ENCODE measurements at regions not wholly inside any gene's neighbourhood (a gene's known extent, or its start where the extent isn't known, plus 50 kb on each side); places are given as distances from the start of the nearest gene placed in this dataset.

- TF ChIP-seq, protein P1, sequence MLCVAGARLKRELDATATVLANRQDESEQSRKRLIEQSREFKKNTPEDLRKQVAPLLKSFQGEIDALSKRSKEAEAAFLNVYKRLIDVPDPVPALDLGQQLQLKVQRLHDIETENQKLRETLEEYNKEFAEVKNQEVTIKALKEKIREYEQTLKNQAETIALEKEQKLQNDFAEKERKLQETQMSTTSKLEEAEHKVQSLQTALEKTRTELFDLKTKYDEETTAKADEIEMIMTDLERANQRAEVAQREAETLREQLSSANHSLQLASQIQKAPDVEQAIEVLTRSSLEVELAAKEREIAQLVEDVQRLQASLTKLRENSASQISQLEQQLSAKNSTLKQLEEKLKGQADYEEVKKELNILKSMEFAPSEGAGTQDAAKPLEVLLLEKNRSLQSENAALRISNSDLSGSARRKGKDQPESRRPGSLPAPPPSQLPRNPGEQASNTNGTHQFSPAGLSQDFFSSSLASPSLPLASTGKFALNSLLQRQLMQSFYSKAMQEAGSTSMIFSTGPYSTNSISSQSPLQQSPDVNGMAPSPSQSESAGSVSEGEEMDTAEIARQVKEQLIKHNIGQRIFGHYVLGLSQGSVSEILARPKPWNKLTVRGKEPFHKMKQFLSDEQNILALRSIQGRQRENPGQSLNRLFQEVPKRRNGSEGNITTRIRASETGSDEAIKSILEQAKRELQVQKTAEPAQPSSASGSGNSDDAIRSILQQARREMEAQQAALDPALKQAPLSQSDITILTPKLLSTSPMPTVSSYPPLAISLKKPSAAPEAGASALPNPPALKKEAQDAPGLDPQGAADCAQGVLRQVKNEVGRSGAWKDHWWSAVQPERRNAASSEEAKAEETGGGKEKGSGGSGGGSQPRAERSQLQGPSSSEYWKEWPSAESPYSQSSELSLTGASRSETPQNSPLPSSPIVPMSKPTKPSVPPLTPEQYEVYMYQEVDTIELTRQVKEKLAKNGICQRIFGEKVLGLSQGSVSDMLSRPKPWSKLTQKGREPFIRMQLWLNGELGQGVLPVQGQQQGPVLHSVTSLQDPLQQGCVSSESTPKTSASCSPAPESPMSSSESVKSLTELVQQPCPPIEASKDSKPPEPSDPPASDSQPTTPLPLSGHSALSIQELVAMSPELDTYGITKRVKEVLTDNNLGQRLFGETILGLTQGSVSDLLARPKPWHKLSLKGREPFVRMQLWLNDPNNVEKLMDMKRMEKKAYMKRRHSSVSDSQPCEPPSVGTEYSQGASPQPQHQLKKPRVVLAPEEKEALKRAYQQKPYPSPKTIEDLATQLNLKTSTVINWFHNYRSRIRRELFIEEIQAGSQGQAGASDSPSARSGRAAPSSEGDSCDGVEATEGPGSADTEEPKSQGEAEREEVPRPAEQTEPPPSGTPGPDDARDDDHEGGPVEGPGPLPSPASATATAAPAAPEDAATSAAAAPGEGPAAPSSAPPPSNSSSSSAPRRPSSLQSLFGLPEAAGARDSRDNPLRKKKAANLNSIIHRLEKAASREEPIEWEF (IDR thresholded peaks at IDR 0.05; ENCODE audit: insufficient replicate concordance, low read depth, low read length), result no peak
- no peak for TF ChIP-seq CEBPB (IDR thresholded peaks at IDR 0.05; ENCODE audit: borderline replicate concordance in 1 of 2, low read depth in 2 of 2, low read length in 2 of 2)
- TF ChIP-seq, protein P2, sequence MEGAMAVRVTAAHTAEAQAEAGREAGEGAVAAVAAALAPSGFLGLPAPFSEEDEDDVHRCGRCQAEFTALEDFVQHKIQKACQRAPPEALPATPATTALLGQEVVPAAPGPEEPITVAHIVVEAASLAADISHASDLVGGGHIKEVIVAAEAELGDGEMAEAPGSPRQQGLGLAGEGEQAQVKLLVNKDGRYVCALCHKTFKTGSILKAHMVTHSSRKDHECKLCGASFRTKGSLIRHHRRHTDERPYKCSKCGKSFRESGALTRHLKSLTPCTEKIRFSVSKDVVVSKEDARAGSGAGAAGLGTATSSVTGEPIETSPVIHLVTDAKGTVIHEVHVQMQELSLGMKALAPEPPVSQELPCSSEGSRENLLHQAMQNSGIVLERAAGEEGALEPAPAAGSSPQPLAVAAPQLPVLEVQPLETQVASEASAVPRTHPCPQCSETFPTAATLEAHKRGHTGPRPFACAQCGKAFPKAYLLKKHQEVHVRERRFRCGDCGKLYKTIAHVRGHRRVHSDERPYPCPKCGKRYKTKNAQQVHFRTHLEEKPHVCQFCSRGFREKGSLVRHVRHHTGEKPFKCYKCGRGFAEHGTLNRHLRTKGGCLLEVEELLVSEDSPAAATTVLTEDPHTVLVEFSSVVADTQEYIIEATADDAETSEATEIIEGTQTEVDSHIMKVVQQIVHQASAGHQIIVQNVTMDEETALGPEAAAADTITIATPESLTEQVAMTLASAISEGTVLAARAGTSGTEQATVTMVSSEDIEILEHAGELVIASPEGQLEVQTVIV (IDR thresholded peaks at IDR 0.05; ENCODE audit: borderline replicate concordance, partially characterized antibody), result no peak
- TF ChIP-seq SMAD5 (IDR thresholded peaks at IDR 0.05; ENCODE audit: low read depth), result no peak
- TF ChIP-seq SKIL (IDR thresholded peaks at IDR 0.05; ENCODE audit: low read depth, poor library complexity, severe bottlenecking), result no peak
- TF ChIP-seq ZNF24 (IDR thresholded peaks at IDR 0.05), result no peak
- TF ChIP-seq HDGF (IDR thresholded peaks at IDR 0.05), result no peak
- TF ChIP-seq FOXK2 (IDR thresholded peaks at IDR 0.05), result no peak
- no peak for TF ChIP-seq ZBTB4 (CRISPR knock-in tag; IDR thresholded peaks at IDR 0.05)
- no peak for TF ChIP-seq PAX8 (IDR thresholded peaks at IDR 0.05)
- Histone ChIP-seq H2AFZ (ENCODE audit: control insufficient read depth, low read depth, low read length) (no peak overlapping the region), H3K9me3 (replicated peaks; ENCODE audit: control insufficient read depth, insufficient read depth, low read length) (no peaks in the 10 kb centered on the region), H3K27ac (ENCODE audit: control insufficient read depth, insufficient read depth) (no peak overlapping the region), H3K4me3 (no peak overlapping the region), H3K4me2 (ENCODE audit: control insufficient read depth, insufficient read depth) (no peak overlapping the region), H3K79me2 (ENCODE audit: control insufficient read depth, insufficient read depth, low read length) (no peaks in the 10 kb centered on the region), H3K4me1 (ENCODE audit: control insufficient read depth, insufficient read depth, low read length) (no peaks in the 10 kb centered on the region), H3K27me3 (replicated peaks in 1 of 2; ENCODE audit: control insufficient read depth in 2 of 2, insufficient read depth in 2 of 2, low read length in 1 of 2) (no peaks in the 10 kb centered on the region), H3K9ac (ENCODE audit: control insufficient read depth, insufficient read depth, low read length) (no peak overlapping the region), H4K20me1 (ENCODE audit: control insufficient read depth, insufficient read depth) (no peaks in the 10 kb centered on the region), H3K36me3 (ENCODE audit: control insufficient read depth in 2 of 2, insufficient read depth in 2 of 2, low read length in 1 of 2) (no peaks in the 10 kb centered on the region)
- intact Hi-C loops (cut with micrococcal nuclease; ENCODE audit: unreplicated experiment), result no loop called here
- FAIRE-seq (no peak), ATAC-seq (no peak), DNase-seq (ENCODE audit: low read depth, low spot score) (no peak)
- ChIA-PET SMC1A (ENCODE audit: uncharacterized antibody, unreplicated experiment) (interaction anchor here (1.4 kb wide), 1 partner anchor 143 kb away, joined by 4 read pairs; no protein-coding TSS in a partner anchor), RAD21 (ENCODE audit: unreplicated experiment) (interaction anchor here (1.6 kb wide), 1 partner anchor 144 kb away, joined by 4 read pairs; no protein-coding TSS in a partner anchor), POLR2A (no interaction called here), CTCF (interaction anchor here (1.5 kb wide), 1 partner anchor 8 kb away, joined by 9 read pairs; no protein-coding TSS in a partner anchor)
- in situ Hi-C loops (cut with MboI), result no loop called here
- BruUV-seq (replicated peaks), result no TSS peak
- WGBS (ENCODE audit: insufficient coverage, insufficient replicate concordance, low lambda C conversion rate, missing lambda C conversion rate), result 22% methylated on average over 3 of the region's 3 CpGs
These were observed 56.7 kb upstream of the ZC3H11B start for GRCh38 chr1:219669556-219669955.

Measured in GM12878 (cell line).